Upper lobe of left lung (tissue), 6 donors: ENCODE measurements at regions not wholly inside any gene's neighbourhood (a gene's known extent, or its start where the extent isn't known, plus 50 kb on each side); places are given as distances from the start of the nearest gene placed in this dataset.

Source experiments
- ATAC-seq, 2 donors: fragments of 200-7000 bp; cut with Tn5 transposase; one replicate each; pipeline ENCODE4 v1.9.1; 2022; ENCODE audit warnings: mild to moderate bottlenecking in 2 of 2, moderate library complexity in 2 of 2; ENCODE audit not compliant: low FRiP score in 2 of 2
- DNase-seq, 2 donors: peaks; one replicate each; pipeline ENCODE4 v3.0.0-alpha.2; 2019 to 2020
- H3K27ac ChIP-seq, 4 donors: fragments of 200-600 bp; sonication (generic); one replicate each; pipeline ENCODE4 v1.5.1; 2016 to 2019
- H3K27me3 ChIP-seq, 4 donors: fragments of 200-600 bp; sonication (generic); one replicate each; pipeline ENCODE4 v1.5.1; 2017 to 2019
- H3K36me3 ChIP-seq, 4 donors: fragments of 200-600 bp; sonication (generic); one replicate each; pipeline ENCODE4 v1.5.1; 2016 to 2019
- H3K4me1 ChIP-seq, 4 donors: fragments of 200-600 bp; sonication (generic); one replicate each; pipeline ENCODE4 v1.5.1; 2018 to 2019
- H3K4me3 ChIP-seq, 4 donors: fragments of 200-600 bp; sonication (generic); one replicate each; pipeline ENCODE4 v1.5.1; 2017 to 2019; ENCODE audit warnings: mild to moderate bottlenecking in 2 of 4, moderate library complexity in 1 of 4
- H3K9me3 ChIP-seq, 4 donors: fragments of 200-600 bp; sonication (generic); one replicate each; pipeline ENCODE4 v1.5.1; 2018 to 2019
- EP300 ChIP-seq, 4 donors: sonication (generic); formaldehyde crosslinking; IDR thresholded peaks; one replicate each; pipeline ENCODE4 v1.5.1; 2017; ENCODE audit warnings: antibody characterized with exemption in 4 of 4, control low read depth in 2 of 4
- POLR2A ChIP-seq, 4 donors: fragments of 450-650 bp; IDR thresholded peaks; one replicate each; pipeline ENCODE4 v1.5.1; 2016 to 2017; ENCODE audit warnings: antibody characterized with exemption in 4 of 4, mild to moderate bottlenecking in 2 of 4
- POLR2AphosphoS5 ChIP-seq, 2 donors: sonication (generic); formaldehyde crosslinking; IDR thresholded peaks; one replicate each; pipeline ENCODE4 v1.5.1; 2017; ENCODE audit warnings: antibody characterized with exemption in 2 of 2
- WGBS, 2 donors: methylation state at CpG; one replicate each; pipeline ENCODE4 v1.1.5; 2017 to 2018; 5-methylcytosine and 5-hydroxymethylcytosine counted together
- TF ChIP-seq, protein P1 (sequence below), 6 experiments: fragments of 450-650 bp in 4 of 6; fragments of 200-600 bp in 2 of 6; sonication (generic) in 2 of 6; IDR thresholded peaks; one replicate each; pipeline ENCODE4 v1.5.1; 2016 to 2019; ENCODE audit warnings: antibody characterized with exemption in 6 of 6
- donor health status: DM: no; HTN: no; CAD: no; lungs with moderate emphysema.
- donor health status: DM: no; HTN: yes; CAD: no; lungs with severe emphysema.

DNA sequence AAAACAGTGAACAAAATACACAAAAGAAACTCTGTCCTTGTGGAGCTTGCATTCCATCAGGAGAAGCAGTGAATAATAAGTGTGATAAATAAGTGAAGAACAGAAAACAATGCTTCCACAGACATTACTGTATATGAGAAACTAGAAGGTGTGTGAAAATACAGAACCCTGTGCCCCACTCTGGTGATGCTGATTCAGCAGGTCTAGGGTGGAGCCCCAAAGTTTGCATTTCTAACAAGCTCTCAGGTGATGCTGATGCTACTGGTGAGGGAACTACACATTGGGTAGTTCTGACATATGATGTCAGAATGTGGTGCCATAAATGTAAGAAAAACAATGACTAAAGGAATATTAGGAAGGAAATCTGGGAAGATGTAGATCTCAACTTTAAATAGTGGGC, 601.4 kb upstream of the BTBD3 start:
- TF ChIP-seq EP300 (IDR thresholded peaks at IDR 0.05): no peak
- no peak for TF ChIP-seq POLR2A (IDR thresholded peaks at IDR 0.05)
- TF ChIP-seq, protein P1, sequence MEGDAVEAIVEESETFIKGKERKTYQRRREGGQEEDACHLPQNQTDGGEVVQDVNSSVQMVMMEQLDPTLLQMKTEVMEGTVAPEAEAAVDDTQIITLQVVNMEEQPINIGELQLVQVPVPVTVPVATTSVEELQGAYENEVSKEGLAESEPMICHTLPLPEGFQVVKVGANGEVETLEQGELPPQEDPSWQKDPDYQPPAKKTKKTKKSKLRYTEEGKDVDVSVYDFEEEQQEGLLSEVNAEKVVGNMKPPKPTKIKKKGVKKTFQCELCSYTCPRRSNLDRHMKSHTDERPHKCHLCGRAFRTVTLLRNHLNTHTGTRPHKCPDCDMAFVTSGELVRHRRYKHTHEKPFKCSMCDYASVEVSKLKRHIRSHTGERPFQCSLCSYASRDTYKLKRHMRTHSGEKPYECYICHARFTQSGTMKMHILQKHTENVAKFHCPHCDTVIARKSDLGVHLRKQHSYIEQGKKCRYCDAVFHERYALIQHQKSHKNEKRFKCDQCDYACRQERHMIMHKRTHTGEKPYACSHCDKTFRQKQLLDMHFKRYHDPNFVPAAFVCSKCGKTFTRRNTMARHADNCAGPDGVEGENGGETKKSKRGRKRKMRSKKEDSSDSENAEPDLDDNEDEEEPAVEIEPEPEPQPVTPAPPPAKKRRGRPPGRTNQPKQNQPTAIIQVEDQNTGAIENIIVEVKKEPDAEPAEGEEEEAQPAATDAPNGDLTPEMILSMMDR (IDR thresholded peaks at IDR 0.05): no peak
- TF ChIP-seq POLR2AphosphoS5 (IDR thresholded peaks at IDR 0.05): no peak
- ATAC-seq (no peak), DNase-seq (no peak)
- H3K36me3 ChIP-seq: no peaks in the 10 kb centered on the region
- H3K4me1 ChIP-seq: no peaks in the 10 kb centered on the region
- H3K9me3 ChIP-seq: no peaks in the 10 kb centered on the region
- H3K27ac ChIP-seq: no peak overlapping the region
- H3K4me3 ChIP-seq: no peak overlapping the region
- H3K27me3 ChIP-seq: no peaks in the 10 kb centered on the region

DNA sequence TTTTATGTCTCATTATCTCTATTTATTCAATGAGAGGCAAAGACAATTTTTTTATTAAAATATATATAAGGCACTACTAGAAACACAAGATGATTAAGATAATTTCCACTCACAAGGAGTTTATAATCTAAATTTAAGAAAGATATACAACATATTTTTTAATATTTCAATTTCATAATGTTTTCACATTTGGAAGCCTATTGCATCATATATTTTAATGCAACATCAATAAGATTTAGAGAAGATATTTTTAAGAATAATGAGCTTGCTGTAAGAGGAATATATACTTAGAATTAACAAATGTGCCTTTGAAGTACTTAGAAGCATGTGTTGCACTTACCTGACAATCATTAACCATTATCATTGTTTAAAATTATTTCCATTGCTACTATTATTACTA, 597.7 kb upstream of the BTBD3 start:
- DNase-seq: no peak

DNA sequence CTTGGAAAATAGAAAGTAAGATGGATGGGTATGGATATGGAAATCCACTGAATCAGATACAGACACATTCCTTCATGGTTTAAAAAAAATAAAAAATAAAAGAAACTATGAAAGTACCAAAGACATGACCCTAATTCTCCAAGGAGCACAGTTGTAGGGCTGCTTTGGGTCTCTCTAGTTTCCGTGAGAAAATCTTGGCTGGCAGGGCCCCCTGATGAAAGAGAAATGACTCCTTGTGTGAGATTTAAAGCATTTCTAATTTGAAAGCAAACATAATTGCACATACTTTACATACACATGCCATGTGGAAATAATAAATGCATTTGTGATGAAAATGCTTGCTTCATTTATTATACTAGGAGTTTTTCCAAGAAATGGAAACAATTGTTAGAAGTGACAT, 593.9 kb upstream of the BTBD3 start:
- Histone ChIP-seq H3K4me3 (no peak overlapping the region), H3K27ac (no peak overlapping the region), H3K36me3 (no peaks in the 10 kb centered on the region), H3K9me3 (no peaks in the 10 kb centered on the region), H3K27me3 (no peaks in the 10 kb centered on the region), H3K4me1 (no peaks in the 10 kb centered on the region)
- 77 to 88% methylated on average over 1 of the region's 1 CpG for WGBS, 2 donors
- ATAC-seq (no peak), DNase-seq (no peak)
- TF ChIP-seq POLR2AphosphoS5 (IDR thresholded peaks at IDR 0.05) (no peak), EP300 (IDR thresholded peaks at IDR 0.05) (no peak), POLR2A (IDR thresholded peaks at IDR 0.05) (no peak)
- TF ChIP-seq, protein P1 (IDR thresholded peaks at IDR 0.05): no peak

More for the DNA sequence above, 597.7 kb upstream of the BTBD3 start:
- TF ChIP-seq EP300 (IDR thresholded peaks at IDR 0.05) (no peak), POLR2A (IDR thresholded peaks at IDR 0.05) (no peak), POLR2AphosphoS5 (IDR thresholded peaks at IDR 0.05) (no peak)
- TF ChIP-seq, protein P1 (IDR thresholded peaks at IDR 0.05): no peak
- ATAC-seq: no peak
- no peaks in the 10 kb centered on the region for H3K27me3 ChIP-seq
- no peaks in the 10 kb centered on the region for H3K4me1 ChIP-seq
- no peaks in the 10 kb centered on the region for H3K36me3 ChIP-seq
- no peak overlapping the region for H3K4me3 ChIP-seq
- H3K9me3 ChIP-seq: no peaks in the 10 kb centered on the region
- no peak overlapping the region for H3K27ac ChIP-seq

DNA sequence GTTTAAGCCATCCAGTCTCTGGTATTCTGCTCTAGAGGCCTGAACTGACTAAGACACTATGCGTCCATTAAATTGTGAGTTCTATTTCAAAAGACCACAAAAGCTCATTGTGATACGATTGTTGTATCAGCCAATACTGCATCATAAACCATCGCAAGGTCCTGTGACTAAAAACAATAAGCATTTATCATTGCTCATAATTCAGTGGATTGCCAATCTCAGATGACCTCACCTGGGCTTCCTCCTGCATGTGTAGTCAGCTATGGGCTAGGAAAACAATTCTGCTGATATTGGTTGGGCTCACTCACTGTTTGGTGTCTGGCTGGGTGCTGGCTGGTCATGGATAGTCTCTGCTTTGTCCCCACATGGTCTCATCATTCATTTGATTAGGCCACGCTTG, 592.7 kb upstream of the BTBD3 start:
- DNase-seq: no peak
- H3K27ac ChIP-seq: no peak overlapping the region
- no peak for ATAC-seq
- no peak overlapping the region for H3K4me3 ChIP-seq
- WGBS, 2 donors: 96% methylated on average over 4 of the region's 4 CpGs
- no peaks in the 10 kb centered on the region for H3K4me1 ChIP-seq
- no peaks in the 10 kb centered on the region for H3K9me3 ChIP-seq
- H3K36me3 ChIP-seq: no peaks in the 10 kb centered on the region
- H3K27me3 ChIP-seq: no peaks in the 10 kb centered on the region
- TF ChIP-seq, protein P1 (IDR thresholded peaks at IDR 0.05): no peak
- TF ChIP-seq POLR2AphosphoS5 (IDR thresholded peaks at IDR 0.05) (no peak), POLR2A (IDR thresholded peaks at IDR 0.05) (no peak), EP300 (IDR thresholded peaks at IDR 0.05) (no peak)

DNA sequence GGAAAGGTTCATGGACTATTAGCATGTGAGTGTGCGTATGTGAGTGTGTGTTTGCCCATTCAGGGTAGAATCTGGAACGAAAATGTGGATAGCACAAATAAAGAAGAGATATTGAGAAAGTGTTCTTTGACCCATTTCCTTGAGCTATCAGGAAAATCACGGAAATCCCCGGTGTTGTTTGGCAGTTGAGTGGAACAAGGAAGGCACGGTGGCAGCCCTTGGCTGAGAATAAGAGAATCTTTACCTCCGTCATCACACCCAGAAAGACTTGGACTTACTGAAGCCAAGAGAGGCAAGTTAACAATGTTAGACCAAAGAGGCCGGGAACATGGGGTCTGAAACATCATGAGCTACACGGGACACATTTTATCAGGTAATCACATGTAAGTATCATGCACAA, 588.9 kb upstream of the BTBD3 start:
- no peak overlapping the region for H3K27ac ChIP-seq
- H3K4me3 ChIP-seq: no peak overlapping the region
- no peaks in the 10 kb centered on the region for H3K27me3 ChIP-seq
- no peaks in the 10 kb centered on the region for H3K4me1 ChIP-seq
- H3K9me3 ChIP-seq: no peaks in the 10 kb centered on the region
- TF ChIP-seq, protein P1 (IDR thresholded peaks at IDR 0.05): no peak
- TF ChIP-seq POLR2A (IDR thresholded peaks at IDR 0.05): no peak
- TF ChIP-seq EP300 (IDR thresholded peaks at IDR 0.05): no peak
- no peak for TF ChIP-seq POLR2AphosphoS5 (IDR thresholded peaks at IDR 0.05)
- DNase-seq (no peak), ATAC-seq (no peak)
- no peaks in the 10 kb centered on the region for H3K36me3 ChIP-seq
- 82 to 90% methylated on average over 8 of the region's 8 CpGs for WGBS, 2 donors
